ENCODE measurements at regions not wholly inside any gene's neighbourhood (a gene's known extent, or its start where the extent isn't known, plus 50 kb on each side); places are given as distances from the start of the nearest gene placed in this dataset.

DNA sequence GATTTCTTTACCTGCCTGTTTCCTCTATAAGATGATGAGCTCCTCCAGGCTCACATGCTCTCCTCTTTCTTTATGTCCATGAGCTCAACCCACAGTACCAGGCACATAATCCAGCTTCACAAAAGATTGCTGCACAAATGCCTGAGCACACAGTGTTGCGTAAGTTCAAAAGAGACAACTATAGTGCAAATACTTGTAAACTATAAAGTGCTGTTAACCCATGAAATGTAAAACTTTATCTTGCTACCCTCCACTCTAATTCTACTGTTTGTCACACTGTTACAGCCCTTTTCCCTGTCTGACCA, 101.0 kb upstream of the LPP start:
- TF ChIP-seq, protein P1, sequence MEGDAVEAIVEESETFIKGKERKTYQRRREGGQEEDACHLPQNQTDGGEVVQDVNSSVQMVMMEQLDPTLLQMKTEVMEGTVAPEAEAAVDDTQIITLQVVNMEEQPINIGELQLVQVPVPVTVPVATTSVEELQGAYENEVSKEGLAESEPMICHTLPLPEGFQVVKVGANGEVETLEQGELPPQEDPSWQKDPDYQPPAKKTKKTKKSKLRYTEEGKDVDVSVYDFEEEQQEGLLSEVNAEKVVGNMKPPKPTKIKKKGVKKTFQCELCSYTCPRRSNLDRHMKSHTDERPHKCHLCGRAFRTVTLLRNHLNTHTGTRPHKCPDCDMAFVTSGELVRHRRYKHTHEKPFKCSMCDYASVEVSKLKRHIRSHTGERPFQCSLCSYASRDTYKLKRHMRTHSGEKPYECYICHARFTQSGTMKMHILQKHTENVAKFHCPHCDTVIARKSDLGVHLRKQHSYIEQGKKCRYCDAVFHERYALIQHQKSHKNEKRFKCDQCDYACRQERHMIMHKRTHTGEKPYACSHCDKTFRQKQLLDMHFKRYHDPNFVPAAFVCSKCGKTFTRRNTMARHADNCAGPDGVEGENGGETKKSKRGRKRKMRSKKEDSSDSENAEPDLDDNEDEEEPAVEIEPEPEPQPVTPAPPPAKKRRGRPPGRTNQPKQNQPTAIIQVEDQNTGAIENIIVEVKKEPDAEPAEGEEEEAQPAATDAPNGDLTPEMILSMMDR (IDR thresholded peaks at IDR 0.05) = no peak
- no peak for TF ChIP-seq POLR2A (IDR thresholded peaks at IDR 0.05)

All from Peyer's patch (tissue), 4 donors.